KMS-11 (cell line): ENCODE measurements at regions not wholly inside any gene's neighbourhood (a gene's known extent, or its start where the extent isn't known, plus 50 kb on each side); places are given as distances from the start of the nearest gene placed in this dataset.

Source experiments
- H2AFZ ChIP-seq: fragments of 200-600 bp; sonication (generic); 2 replicates; pipeline ENCODE4 v1.6.1; 2016; ENCODE audit warnings: antibody characterized with exemption, mixed run types, low read depth
- H3K27ac ChIP-seq: fragments of 200-600 bp; sonication (generic); 2 replicates; pipeline ENCODE4 v1.6.1; 2016; ENCODE audit warnings: mild to moderate bottlenecking, mixed run types
- H3K27me3 ChIP-seq: fragments of 200-600 bp; sonication (generic); 2 replicates; pipeline ENCODE4 v1.6.1; 2017; ENCODE audit warnings: mild to moderate bottlenecking, low read depth, mixed run types, moderate library complexity; ENCODE audit not compliant: insufficient read depth
- H3K36me3 ChIP-seq: fragments of 200-600 bp; sonication (generic); 2 replicates; pipeline ENCODE4 v1.6.1; 2017; ENCODE audit warnings: mild to moderate bottlenecking, mixed run types; ENCODE audit not compliant: insufficient read depth
- H3K4me1 ChIP-seq: fragments of 200-600 bp; sonication (generic); 2 replicates; pipeline ENCODE4 v1.6.1; 2016; ENCODE audit warnings: mild to moderate bottlenecking, low read depth, mixed run types; ENCODE audit not compliant: poor library complexity, severe bottlenecking
- H3K4me2 ChIP-seq: fragments of 200-600 bp; sonication (generic); 2 replicates; pipeline ENCODE4 v1.7.0; 2016; ENCODE audit warnings: mild to moderate bottlenecking, mixed run types
- H3K4me3 ChIP-seq: fragments of 200-600 bp; sonication (generic); IDR thresholded peaks from 2 replicates; pipeline ENCODE4 v1.6.1; 2017; ENCODE audit warnings: low read depth, low read length, mixed read lengths; ENCODE audit not compliant: insufficient read depth
- H3K79me2 ChIP-seq: fragments of 200-600 bp; sonication (generic); 2 replicates; pipeline ENCODE4 v1.6.1; 2016; ENCODE audit warnings: low read depth, mixed run types; ENCODE audit not compliant: insufficient read depth
- H3K9ac ChIP-seq: fragments of 200-600 bp; sonication (generic); 2 replicates; pipeline ENCODE4 v1.6.1; 2016; ENCODE audit warnings: mild to moderate bottlenecking, mixed run types
- H4K20me1 ChIP-seq: fragments of 200-600 bp; sonication (generic); 2 replicates; pipeline ENCODE4 v1.6.1; 2016; ENCODE audit warnings: mild to moderate bottlenecking, mixed run types; ENCODE audit not compliant: insufficient read depth
- CTCF ChIP-seq: fragments of 200-600 bp; sonication (generic); conservative IDR thresholded peaks from 2 replicates; pipeline ENCODE4 v1.6.1; 2017; ENCODE audit warnings: low read depth, mild to moderate bottlenecking, antibody characterized with exemption, low read length, moderate library complexity, mixed read lengths

- Histone ChIP-seq H3K4me1 (no peaks in the 10 kb centered on the region), H3K27me3 (no peaks in the 10 kb centered on the region), H3K9ac (no peak overlapping the region), H3K4me3 (no peak overlapping the region), H3K79me2 (no peaks in the 10 kb centered on the region), H4K20me1 (no peaks in the 10 kb centered on the region), H2AFZ (no peak overlapping the region), H3K27ac (no peak overlapping the region), H3K4me2 (no peak overlapping the region), H3K36me3 (no peaks in the 10 kb centered on the region)
- no peak for TF ChIP-seq CTCF
Observed at GRCh38 chr12:67474934-67475620, 173.5 kb upstream of the DYRK2 start.

- no peak overlapping the region for H3K4me3 ChIP-seq
- no peaks in the 10 kb centered on the region for H4K20me1 ChIP-seq
- no peaks in the 10 kb centered on the region for H3K4me1 ChIP-seq
- TF ChIP-seq CTCF = no peak
- no peaks in the 10 kb centered on the region for H3K36me3 ChIP-seq
- H3K27me3 ChIP-seq = no peaks in the 10 kb centered on the region
- H3K4me2 ChIP-seq = no peak overlapping the region
- H3K27ac ChIP-seq = no peak overlapping the region
- H3K9ac ChIP-seq = no peak overlapping the region
- H2AFZ ChIP-seq = no peak overlapping the region
- no peaks in the 10 kb centered on the region for H3K79me2 ChIP-seq
Observed at GRCh38 chr12:67475725-67476124, 172.8 kb upstream of the DYRK2 start.

- no peak for TF ChIP-seq CTCF
- Histone ChIP-seq H3K4me2 (no peak overlapping the region), H3K4me3 (no peak overlapping the region), H3K27me3 (no peaks in the 10 kb centered on the region), H3K79me2 (no peaks in the 10 kb centered on the region), H2AFZ (no peak overlapping the region), H3K36me3 (no peaks in the 10 kb centered on the region), H3K27ac (no peak overlapping the region), H3K4me1 (peaks cover 1% of the 10 kb centered on the region), H4K20me1 (no peaks in the 10 kb centered on the region), H3K9ac (no peak overlapping the region)
Observed at GRCh38 chr12:67477681-67478265, 170.8 kb upstream of the DYRK2 start.

GRCh38 chr12:67482751-67483661 is 165.5 kb upstream of the DYRK2 start:
- peak overlapping the region; percentile 38; the same call in 1 of the 2 replicates for H3K4me2 ChIP-seq
- no peak overlapping the region for H3K9ac ChIP-seq
- no peaks in the 10 kb centered on the region for H4K20me1 ChIP-seq
- no peak overlapping the region for H3K27ac ChIP-seq
- no peaks in the 10 kb centered on the region for H3K79me2 ChIP-seq
- H3K36me3 ChIP-seq = no peaks in the 10 kb centered on the region
- H3K4me1 ChIP-seq = peaks cover 29% of the 10 kb centered on the region
- H3K4me3 ChIP-seq = no peak overlapping the region
- H3K27me3 ChIP-seq = no peaks in the 10 kb centered on the region
- 0 out of 2 replicates have a peak overlapping the region, but pooled peaks have one; percentile 28 for H2AFZ ChIP-seq
- TF ChIP-seq CTCF = no peak
